Fibroblast of villous mesenchyme (primary cell): ENCODE measurements at regions not wholly inside any gene's neighbourhood (a gene's known extent, or its start where the extent isn't known, plus 50 kb on each side); places are given as distances from the start of the nearest gene placed in this dataset.

ENCODE experiments used
- DNase-seq: peaks from one replicate; pipeline ENCODE4 v3.0.0-alpha.2; 2010; ENCODE audit warnings: low read depth
- H3K4me3 ChIP-seq: 2 replicates; pipeline ENCODE4 v1.5.1; 2011; ENCODE audit warnings: low read depth, mild to moderate bottlenecking, low read length
- CTCF ChIP-seq: IDR thresholded peaks from 2 replicates; pipeline ENCODE4 v1.5.1; 2012; ENCODE audit warnings: low read depth, mild to moderate bottlenecking, low read length; ENCODE audit not compliant: insufficient read depth

DNA sequence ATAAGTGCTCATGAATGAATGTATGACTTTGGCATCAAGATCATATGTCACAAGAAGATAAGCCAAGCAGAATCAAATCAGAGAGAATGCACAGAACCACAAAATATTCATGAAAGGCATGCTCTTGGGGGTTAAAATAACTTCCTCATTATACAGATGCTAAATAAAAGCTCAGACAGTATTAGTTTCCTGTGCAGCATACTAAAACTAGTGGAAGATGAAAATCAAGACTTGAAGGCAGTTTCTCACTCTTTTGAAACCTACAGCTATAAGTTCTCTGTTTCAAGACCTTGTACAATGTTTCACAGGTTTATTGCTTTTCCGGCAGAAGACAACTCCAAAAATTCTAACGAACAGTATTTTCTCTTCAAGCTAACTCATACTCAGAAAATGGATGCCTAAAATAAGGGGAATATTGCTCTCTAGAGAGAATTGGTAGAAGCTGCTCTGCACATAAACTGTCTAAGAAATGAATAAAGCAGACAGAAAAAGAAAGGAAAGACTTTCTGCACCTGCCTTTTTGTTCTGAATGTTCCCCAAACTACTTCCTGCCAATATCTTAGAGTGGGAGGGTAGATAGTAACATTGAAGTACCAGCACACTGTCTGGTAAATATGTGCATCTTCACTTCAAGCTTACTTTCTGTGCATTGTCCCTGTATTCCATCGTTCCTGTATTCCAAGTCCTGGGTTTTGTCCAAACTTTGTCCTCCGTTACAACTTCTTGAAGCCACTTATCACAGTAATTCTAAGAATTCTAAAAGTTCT lies 639.4 kb upstream of the FAT3 start:
- H3K4me3 ChIP-seq: no peak overlapping the region
- no peak for TF ChIP-seq CTCF
- DNase-seq: no peak

- no peak for TF ChIP-seq CTCF
- no peak for DNase-seq
- no peak overlapping the region for H3K4me3 ChIP-seq
Observed at GRCh38 chr11:91563176-91563575, 661.4 kb upstream of the FAT3 start.

DNA sequence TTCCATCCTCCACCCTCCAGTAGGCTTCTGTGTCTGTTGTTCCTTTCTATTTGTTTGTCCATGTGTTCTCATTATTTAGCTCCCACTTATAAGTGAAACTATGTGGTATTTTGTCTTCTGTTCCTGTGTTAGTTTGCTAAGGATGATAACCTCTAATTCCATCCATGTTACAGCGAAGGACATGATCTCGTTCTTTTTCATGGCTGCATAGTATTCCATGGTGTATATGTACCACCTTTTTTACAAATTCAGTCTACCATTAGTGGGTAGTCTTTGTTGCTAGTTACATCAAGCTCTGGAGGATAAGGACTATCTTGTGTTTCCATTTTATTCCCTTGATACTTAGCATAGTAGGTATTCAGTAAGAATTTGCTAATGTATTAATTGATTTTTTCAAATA lies 664.2 kb upstream of the FAT3 start:
- no peak for TF ChIP-seq CTCF
- no peak for DNase-seq
- H3K4me3 ChIP-seq: no peak overlapping the region

GRCh38 chr11:91538065-91538464 lies 686.6 kb upstream of the FAT3 start:
- no peak for TF ChIP-seq CTCF
- DNase-seq: no peak
- no peak overlapping the region for H3K4me3 ChIP-seq

DNA sequence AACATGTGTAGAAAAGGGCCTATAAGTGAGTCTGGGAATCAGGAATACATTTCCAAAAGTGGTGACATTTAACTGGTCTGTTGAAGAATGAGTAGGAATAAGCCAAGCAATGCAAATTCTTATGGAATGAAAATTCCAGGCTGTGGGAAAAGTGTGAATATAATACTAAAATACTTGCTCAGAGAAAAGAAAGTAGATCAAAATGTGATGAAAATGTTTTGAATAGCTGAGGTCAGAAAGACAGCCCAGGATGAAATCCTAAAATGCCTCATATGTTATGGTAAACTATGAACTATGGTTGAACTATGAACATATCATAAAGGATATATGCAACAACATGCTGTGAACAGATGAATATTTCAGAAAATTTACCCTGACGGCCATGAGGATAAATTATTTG lies 688.3 kb upstream of the FAT3 start:
- no peak overlapping the region for H3K4me3 ChIP-seq
- no peak for TF ChIP-seq CTCF
- DNase-seq: no peak

DNA sequence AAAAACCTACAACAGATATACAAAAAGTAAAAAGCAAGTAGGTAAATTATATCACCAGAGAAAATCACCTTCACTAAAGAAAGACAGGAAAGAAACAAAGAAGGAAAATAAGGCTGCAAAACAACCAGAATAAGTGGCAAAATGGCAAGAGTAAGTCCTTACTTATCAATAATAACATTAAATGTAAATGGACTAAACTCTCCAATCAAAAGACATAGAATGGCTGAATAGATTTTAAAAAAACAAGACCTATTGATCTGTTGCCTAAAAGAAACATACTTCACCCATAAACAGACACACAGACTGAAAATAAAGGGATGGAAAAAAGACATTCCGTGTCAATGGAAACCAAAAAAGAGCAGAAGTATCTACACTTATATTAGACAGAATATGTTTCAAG lies 695.7 kb upstream of the FAT3 start:
- no peak for TF ChIP-seq CTCF
- no peak for DNase-seq
- H3K4me3 ChIP-seq: no peak overlapping the region
